NOMO-1 (cell line): ENCODE measurements at regions not wholly inside any gene's neighbourhood (a gene's known extent, or its start where the extent isn't known, plus 50 kb on each side); places are given as distances from the start of the nearest gene placed in this dataset.

Experiments
- DNase-seq, 2 experiments: peaks; one replicate each; lab custom pipeline; 2025; ENCODE audit not compliant: unreplicated experiment in 2 of 2; lab: John Stamatoyannopoulos, UW

DNA sequence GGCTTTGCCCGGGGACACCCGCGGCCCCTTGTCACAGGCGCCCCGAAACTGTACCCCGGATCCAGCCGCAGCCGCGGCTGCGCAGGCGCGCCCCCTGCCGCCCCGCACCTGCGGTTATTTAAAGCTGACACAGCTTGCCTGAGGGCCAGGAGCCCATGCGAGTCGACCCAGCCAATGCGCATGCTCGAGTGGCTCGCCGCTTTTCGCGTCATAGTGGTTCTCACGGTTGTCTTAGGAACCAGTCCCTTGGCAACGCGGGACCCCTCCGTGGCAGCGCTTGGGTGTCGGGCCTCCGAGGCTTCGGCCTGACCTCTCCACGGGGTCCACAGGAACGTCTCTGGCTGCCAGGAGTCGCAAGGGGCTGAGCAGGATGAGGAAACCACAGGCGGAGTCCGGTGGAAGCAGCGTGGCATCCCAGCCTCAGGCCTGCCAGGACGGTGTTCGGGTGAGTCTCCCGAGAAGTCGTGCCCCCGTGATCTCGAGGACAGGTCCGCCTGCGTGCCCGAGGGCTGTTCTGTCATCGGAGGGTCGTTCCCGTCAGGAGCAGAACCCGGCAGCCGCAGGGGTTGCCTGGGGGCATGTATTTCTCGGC lies 716.9 kb downstream of the KCNJ18 start:
- no peak for DNase-seq

- DNase-seq: no peak
Measured at GRCh38 chr17:22410136-22410535, 717.8 kb downstream of the KCNJ18 start.

DNA sequence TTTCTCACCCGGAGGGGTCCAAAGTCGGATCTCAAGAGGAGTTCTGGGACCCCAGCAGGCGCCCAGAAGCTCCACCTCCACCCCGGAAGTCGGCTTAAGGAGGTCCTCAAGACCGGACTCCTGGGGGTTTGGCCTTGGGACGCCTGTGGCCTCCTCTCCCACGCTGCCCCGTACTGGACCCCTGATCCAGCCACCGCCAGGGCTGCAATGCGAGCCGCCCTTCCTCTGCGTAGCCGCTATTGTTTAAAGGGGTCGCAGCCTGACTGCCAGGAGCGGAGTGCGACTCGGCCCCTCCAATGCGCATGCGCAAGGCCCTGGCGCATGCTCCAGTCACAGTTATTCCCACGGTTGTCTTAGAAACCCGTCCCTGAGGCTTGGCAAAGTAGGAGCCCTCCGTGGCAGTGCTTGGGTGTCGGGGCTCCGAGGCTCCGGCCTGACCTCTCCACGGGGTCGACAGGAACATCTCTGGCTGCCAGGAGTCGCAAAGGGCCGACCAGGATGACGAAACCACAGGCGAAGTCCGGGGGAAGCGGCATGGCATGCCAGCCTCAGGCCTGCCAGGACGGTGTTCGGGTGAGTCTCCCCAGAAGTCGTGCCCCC lies 719.0 kb downstream of the KCNJ18 start:
- DNase-seq: no peak

DNA sequence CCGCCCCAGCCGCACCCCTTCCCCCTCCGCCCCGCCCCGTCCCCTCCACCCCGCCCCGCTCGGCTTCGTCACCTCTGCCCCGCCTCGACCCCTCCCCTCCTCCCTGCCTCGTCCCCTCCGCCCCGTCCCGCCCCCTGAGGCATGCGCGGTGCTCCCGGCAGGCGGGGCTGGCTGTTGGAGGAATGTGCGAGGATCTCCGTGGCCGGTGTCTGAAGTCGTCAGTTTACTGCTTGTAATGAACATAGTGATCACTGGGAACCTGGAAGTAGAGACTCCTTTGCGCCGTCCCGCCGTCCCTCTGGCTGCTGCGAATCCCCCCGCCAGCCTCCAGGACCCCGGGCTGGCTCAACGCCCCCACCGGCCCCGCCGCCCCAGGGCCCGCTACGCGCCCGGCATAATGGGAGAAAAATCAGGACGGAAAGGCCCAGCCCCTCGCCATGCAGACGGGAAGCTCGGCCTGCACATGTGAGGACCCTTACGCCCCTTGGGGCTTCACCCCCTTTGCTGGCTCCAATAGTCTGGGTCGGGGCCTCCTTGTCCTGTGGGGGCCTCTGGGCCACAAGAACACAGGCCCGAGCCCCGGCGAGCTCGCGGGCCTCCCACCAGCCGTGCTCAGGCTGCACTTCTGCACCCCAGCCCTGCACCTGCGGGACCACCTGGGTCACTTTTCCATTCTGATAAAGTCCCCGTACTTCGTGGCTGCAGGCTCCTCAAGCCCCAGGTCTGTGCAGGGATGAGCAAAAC lies 743.1 kb downstream of the KCNJ18 start:
- DNase-seq: no peak

GRCh38 chr17:22441776-22442175 lies 749.5 kb downstream of the KCNJ18 start:
- no peak for DNase-seq

DNA sequence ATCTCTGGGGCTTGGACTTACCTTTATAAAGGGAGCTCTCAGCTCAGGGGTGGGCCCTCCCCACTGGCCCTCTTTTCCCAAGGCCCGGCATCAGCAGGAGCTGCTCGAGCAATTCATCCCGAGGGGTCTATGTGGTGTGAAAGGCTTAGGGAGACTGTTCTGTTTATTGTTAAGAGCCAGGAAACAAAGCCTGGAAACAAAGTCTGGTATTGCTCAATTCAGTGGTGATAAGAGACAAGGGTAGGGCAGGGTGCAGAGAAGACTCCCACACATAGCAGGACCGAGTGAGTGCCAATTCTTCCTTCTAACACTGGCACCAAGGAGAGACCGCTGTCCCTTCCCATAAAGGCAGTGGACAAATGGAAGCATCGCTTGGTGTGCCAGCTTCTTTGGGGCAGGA lies 750.7 kb downstream of the KCNJ18 start:
- no peak for DNase-seq

- DNase-seq: no peak
Measured at GRCh38 chr17:22453181-22453580, 760.9 kb downstream of the KCNJ18 start.

DNA sequence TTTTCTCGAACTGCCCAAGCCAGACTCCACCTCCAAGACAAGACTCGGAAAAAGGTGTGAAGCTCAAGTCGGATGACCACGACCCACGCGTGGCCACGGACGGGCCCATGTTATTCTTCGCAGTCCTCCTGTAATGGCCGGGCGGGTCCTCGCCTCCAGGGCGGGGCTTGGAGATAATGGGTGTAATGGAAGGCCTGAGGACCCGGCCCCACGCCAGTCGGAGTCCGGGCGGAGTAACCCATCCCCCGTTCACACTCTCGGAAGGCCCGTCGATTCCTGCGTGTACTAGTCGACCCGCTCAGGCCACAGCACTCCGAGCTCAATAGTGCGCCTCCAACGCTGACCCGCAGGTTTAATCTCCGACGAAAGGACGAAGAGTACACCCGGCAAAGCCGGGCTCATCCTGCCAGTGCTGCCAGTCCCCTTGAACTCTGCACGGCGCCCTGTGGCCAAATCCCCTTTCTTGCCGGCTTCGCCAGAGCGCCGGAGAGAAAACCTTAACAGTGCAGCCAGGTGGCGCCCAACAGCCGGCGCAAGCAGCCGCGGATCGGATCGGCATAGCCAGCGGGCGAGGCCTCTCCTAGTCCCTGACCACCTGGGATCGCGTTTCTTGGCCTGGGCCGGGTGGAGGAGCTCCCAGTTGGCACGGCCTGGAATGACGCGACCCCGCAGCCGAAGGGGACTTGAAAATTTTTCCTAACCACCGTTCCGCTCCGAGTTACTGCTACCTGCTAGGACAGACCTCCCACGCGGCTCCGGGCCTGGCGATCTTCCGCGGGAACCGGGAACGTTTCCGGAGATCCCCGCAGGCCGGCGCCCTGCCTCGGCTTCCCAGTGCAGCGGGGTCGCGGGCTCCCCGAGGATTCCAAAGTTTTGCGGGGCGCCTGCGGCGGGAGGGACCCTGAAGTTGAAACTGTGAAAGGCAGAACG lies 762.0 kb downstream of the KCNJ18 start:
- DNase-seq: no peak

DNA sequence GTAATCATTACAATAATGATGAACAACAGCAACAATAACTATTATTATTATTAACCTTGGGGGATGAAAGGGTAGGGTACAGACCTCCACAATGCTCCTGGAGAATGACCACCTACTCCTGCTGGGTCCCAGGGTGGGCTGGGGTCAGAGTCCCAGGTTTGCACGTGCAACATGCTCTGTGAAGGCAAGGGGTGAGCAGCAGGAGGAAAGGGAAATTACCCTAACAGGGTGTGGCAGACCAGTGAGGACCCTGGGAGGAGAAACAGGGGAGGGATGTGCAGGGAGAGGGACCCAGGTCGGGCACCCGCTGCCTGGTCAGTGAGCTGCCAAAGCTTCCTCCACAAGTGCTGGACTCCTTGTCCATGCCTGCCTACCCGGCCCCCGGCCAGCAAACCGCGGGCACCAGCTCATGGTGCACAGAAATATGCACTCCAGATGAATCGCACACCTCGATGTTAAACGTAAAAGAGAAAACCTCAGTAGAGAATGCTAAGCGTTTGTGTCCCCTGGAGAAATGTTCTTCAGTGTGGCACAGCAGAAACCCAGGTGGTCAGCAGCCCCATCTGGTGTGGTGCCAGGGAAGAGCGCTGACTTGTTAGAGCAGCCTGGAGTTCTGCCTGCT lies 767.1 kb downstream of the KCNJ18 start:
- no peak for DNase-seq

DNA sequence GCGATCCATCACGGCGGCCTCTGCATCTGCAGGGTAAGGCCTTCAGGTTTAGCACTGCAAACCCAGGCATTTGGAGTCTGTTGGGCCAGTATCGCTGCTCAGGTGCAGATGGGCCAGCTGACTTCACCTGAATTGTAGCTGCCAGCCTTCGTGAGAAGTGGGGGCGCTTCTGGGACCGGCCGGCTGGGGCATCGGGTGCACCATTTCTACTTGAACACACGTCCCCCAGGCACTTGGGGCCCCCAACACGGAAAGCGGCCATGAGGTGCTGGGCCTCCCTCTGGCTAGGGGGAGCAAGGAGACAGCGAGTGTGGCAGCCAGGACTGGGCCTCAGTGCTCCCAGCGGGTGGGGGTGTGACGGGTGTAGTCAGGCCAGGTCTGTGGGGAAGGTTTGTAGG lies 767.6 kb downstream of the KCNJ18 start:
- no peak for DNase-seq

GRCh38 chr17:22460461-22461063 lies 768.2 kb downstream of the KCNJ18 start:
- no peak for DNase-seq

DNA sequence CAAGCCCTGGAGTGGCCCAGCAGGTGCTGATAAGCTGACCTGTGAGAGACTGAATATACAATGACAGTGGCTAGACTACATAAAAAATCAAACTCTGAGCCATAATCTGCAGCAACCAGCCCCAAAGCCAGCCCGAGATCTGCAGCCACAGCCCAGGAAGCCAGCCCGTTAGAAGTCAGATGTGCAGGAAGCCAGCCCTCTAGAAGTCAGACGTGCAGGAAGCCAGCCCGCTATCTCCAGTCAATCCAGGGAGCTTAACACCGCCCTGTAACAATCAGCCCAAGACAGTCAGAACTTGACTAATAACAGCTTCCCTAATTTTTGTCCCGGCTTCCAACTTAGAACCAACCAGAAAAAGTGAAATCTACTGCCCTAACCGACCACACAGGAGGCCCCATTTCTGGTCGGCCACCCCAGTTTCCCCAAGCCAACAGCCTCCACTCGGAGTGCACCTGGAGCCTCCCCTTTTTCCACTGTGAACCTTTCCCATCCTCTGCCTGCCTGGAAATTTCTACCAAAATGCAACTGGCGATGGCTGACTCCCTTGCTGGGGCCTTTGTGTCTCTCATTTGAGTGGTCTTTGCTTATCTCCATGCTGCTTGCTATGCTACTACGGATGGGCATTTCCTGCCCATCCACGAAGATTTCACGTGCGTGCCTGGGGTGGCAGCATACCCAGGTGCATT lies 769.3 kb downstream of the KCNJ18 start:
- DNase-seq: no peak

- no peak for DNase-seq
Measured at GRCh38 chr17:22462461-22462860, 770.1 kb downstream of the KCNJ18 start.

DNA sequence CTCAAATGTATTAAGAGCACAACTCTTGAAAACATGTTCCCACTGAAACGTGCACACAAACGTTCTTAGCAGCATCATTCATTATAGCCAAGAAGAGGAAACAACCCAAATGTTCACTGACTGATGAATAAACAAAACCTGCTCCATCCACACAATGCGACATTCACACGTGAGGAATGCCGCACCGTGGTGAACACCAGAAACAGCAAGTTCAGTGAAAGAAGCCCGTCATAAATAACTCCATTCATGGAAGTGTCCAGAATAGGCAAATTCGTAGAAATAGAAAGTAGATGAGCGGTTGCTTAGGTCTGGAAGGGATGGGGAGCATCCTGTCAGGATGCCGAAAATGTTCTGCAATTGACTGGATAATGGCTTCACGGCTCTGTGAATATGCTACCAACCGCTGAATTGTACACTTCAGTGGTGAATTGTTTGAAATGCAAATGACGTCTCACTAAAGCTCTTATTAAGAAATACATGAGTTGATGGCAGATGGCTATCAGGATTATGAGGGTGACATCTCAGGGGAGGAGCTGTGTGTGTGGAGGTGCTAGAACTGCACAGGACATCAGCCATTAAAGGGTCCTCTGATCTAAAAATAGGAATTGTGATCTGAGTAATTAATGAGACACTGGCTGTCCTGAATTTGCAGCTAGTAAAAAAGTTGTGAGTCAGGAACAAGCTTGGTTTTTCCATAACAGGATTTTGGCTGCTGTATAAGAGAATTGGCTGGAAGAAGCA lies 771.0 kb downstream of the KCNJ18 start:
- DNase-seq: no peak

DNA sequence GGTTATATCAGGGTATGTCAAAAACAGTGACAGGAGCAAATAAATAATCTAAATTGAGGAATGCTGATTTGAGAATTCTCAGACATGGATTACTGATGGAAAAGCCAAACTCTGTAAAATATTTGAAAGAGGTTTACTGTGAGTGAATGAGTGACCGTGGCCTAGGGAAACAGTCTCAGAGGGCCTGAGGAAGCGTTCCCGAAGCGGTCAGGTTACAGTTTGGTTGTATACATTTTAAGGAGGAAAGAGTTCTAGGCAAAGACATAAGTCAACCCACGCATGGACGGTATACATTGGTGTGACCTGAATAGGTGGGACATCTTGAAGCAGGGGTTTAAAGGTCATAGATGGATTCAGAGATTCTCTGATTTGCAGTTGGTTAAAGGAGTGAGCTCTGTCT lies 771.7 kb downstream of the KCNJ18 start:
- no peak for DNase-seq

GRCh38 chr17:22467720-22468119 lies 775.4 kb downstream of the KCNJ18 start:
- DNase-seq: no peak

- DNase-seq: no peak
Measured at GRCh38 chr17:22469101-22469880, 777.0 kb downstream of the KCNJ18 start.

- no peak for DNase-seq
Measured at GRCh38 chr17:22469941-22470340, 777.6 kb downstream of the KCNJ18 start.
